ENCODE measurements at regions not wholly inside any gene's neighbourhood (a gene's known extent, or its start where the extent isn't known, plus 50 kb on each side); places are given as distances from the start of the nearest gene placed in this dataset.

GRCh38 chr5:102611312-102611711 is 112.5 kb upstream of the SLCO6A1 start:
- ChIA-PET POLR2A (no interaction called here), CTCF (no interaction called here)
- no peak overlapping the region for H3K4me3 ChIP-seq (ENCODE audit: low read depth, low read length)
- DNase-seq (ENCODE audit: low read depth) = no peak
- H3K36me3 ChIP-seq (ENCODE audit: control insufficient read depth, insufficient read depth, low read length) = no peaks in the 10 kb centered on the region
- TF ChIP-seq, protein P1, sequence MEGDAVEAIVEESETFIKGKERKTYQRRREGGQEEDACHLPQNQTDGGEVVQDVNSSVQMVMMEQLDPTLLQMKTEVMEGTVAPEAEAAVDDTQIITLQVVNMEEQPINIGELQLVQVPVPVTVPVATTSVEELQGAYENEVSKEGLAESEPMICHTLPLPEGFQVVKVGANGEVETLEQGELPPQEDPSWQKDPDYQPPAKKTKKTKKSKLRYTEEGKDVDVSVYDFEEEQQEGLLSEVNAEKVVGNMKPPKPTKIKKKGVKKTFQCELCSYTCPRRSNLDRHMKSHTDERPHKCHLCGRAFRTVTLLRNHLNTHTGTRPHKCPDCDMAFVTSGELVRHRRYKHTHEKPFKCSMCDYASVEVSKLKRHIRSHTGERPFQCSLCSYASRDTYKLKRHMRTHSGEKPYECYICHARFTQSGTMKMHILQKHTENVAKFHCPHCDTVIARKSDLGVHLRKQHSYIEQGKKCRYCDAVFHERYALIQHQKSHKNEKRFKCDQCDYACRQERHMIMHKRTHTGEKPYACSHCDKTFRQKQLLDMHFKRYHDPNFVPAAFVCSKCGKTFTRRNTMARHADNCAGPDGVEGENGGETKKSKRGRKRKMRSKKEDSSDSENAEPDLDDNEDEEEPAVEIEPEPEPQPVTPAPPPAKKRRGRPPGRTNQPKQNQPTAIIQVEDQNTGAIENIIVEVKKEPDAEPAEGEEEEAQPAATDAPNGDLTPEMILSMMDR (IDR thresholded peaks at IDR 0.05; ENCODE audit: insufficient read depth, low read depth, low read length) = no peak
- no peaks in the 10 kb centered on the region for H3K27me3 ChIP-seq (ENCODE audit: control insufficient read depth, insufficient read depth, low read length)

GRCh38 chr5:102613661-102614060 is 114.9 kb upstream of the SLCO6A1 start:
- CTCF ChIA-PET = interaction anchor here (1.6 kb wide), 1 partner anchor 50 kb away, joined by 4 read pairs; no protein-coding TSS in a partner anchor
- TF ChIP-seq, protein P1 (IDR thresholded peaks at IDR 0.05; ENCODE audit: insufficient read depth, low read depth, low read length) = no peak

GRCh38 chr5:102617191-102618187 is 118.7 kb upstream of the SLCO6A1 start:
- H3K27me3 ChIP-seq (ENCODE audit: control insufficient read depth, insufficient read depth, low read length) = no peaks in the 10 kb centered on the region
- no peaks in the 10 kb centered on the region for H3K36me3 ChIP-seq (ENCODE audit: control insufficient read depth, insufficient read depth, low read length)
- no peak overlapping the region for H3K4me3 ChIP-seq (ENCODE audit: low read depth, low read length)
- ChIA-PET CTCF (interaction anchor here (0.9 to 1.9 kb wide), 2 partner anchors 8 to 13 kb away, joined by 4 to 5 read pairs; no protein-coding TSS in a partner anchor), POLR2A (no interaction called here)
- DNase-seq (ENCODE audit: low read depth) = no peak
- TF ChIP-seq, protein P1 (IDR thresholded peaks at IDR 0.05; ENCODE audit: insufficient read depth, low read depth, low read length) = no peak

More at GRCh38 chr5:102613661-102614060, 114.9 kb upstream of the SLCO6A1 start:
- Histone ChIP-seq H3K27me3 (ENCODE audit: control insufficient read depth, insufficient read depth, low read length) (no peaks in the 10 kb centered on the region), H3K36me3 (ENCODE audit: control insufficient read depth, insufficient read depth, low read length) (no peaks in the 10 kb centered on the region), H3K4me3 (ENCODE audit: low read depth, low read length) (no peak overlapping the region)
- POLR2A ChIA-PET = no interaction called here
- no peak for DNase-seq (ENCODE audit: low read depth)

- H3K4me3 ChIP-seq (ENCODE audit: low read depth, low read length) = no peak overlapping the region
- H3K36me3 ChIP-seq (ENCODE audit: control insufficient read depth, insufficient read depth, low read length) = no peaks in the 10 kb centered on the region
- ChIA-PET POLR2A (no interaction called here), CTCF (no interaction called here)
- no peaks in the 10 kb centered on the region for H3K27me3 ChIP-seq (ENCODE audit: control insufficient read depth, insufficient read depth, low read length)
- TF ChIP-seq, protein P1 (IDR thresholded peaks at IDR 0.05; ENCODE audit: insufficient read depth, low read depth, low read length) = no peak
- DNase-seq (ENCODE audit: low read depth) = no peak
Observed at GRCh38 chr5:102622262-102622661, 123.5 kb upstream of the SLCO6A1 start.

GRCh38 chr5:102623329-102624065 is 124.7 kb upstream of the SLCO6A1 start:
- no peak for DNase-seq (ENCODE audit: low read depth)
- no peak overlapping the region for H3K4me3 ChIP-seq (ENCODE audit: low read depth, low read length)
- H3K27me3 ChIP-seq (ENCODE audit: control insufficient read depth, insufficient read depth, low read length) = no peaks in the 10 kb centered on the region
- ChIA-PET CTCF (no interaction called here), POLR2A (no interaction called here)
- H3K36me3 ChIP-seq (ENCODE audit: control insufficient read depth, insufficient read depth, low read length) = no peaks in the 10 kb centered on the region
- TF ChIP-seq, protein P1 (IDR thresholded peaks at IDR 0.05; ENCODE audit: insufficient read depth, low read depth, low read length) = no peak

All from BJ (cell line).